K562 (cell line): ENCODE measurements at regions not wholly inside any gene's neighbourhood (a gene's known extent, or its start where the extent isn't known, plus 50 kb on each side); places are given as distances from the start of the nearest gene placed in this dataset.
A peak's percentile ranks its signal among the peaks of the same experiment; 100 is the strongest.

ENCODE experiments used
- ADNP ChIP-seq: fragments of 200-800 bp; sonication (Bioruptor generic); IDR thresholded peaks from 2 replicates; pipeline ENCODE4 v1.6.1; 2016; ENCODE audit warnings: missing genetic modification characterization, missing compliant biosample characterization
- ARNT ChIP-seq, 2 experiments: fragments of 450-650 bp; IDR thresholded peaks; 2 replicates each; pipeline ENCODE4 v1.6.1; 2016; ENCODE audit warnings: mild to moderate bottlenecking in 1 of 2
- ESRRA ChIP-seq: fragments of 450-650 bp; IDR thresholded peaks from 2 replicates; pipeline ENCODE4 v1.6.1; 2014; ENCODE audit warnings: low read depth, mild to moderate bottlenecking, moderate library complexity, borderline replicate concordance
- GTF2B ChIP-seq: IDR thresholded peaks from 2 replicates; pipeline ENCODE4 v1.6.1; 2011; ENCODE audit not compliant: insufficient read length; ENCODE audit errors: extremely low read depth
- GTF3C2 ChIP-seq: IDR thresholded peaks from 3 replicates; pipeline ENCODE4 v1.6.1; 2011; ENCODE audit warnings: borderline replicate concordance, mild to moderate bottlenecking, moderate library complexity; ENCODE audit not compliant: insufficient read length; ENCODE audit errors: extremely low read depth
- NFRKB ChIP-seq: fragments of 450-650 bp; IDR thresholded peaks from 2 replicates; pipeline ENCODE4 v1.6.1; 2016; ENCODE audit warnings: low read depth
- PKNOX1 ChIP-seq: fragments of 450-650 bp; IDR thresholded peaks from 2 replicates; pipeline ENCODE4 v1.6.1; 2016
- STAT5A ChIP-seq: IDR thresholded peaks from 2 replicates; pipeline ENCODE4 v1.6.1; 2012; ENCODE audit warnings: low read length, inconsistent platforms, borderline replicate concordance
- SUPT5H ChIP-seq: fragments of 450-650 bp; IDR thresholded peaks from 2 replicates; pipeline ENCODE4 v1.6.1; 2016
- USF1 ChIP-seq: sonication (generic); formaldehyde crosslinking; IDR thresholded peaks from 2 replicates; pipeline ENCODE4 v1.9.0; 2022; ENCODE audit warnings: mild to moderate bottlenecking, missing genetic modification reagents
- ZKSCAN1 ChIP-seq: fragments of 150-350 bp; IDR thresholded peaks from 2 replicates; pipeline ENCODE4 v1.6.1; 2016; ENCODE audit warnings: low read depth, low read length

GRCh38 chrX:65926095-65927019 lies 113.5 kb downstream of the VSIG4 start (continued):
- TF ChIP-seq SUPT5H (peak; percentile 93), GTF3C2 (no peak), STAT5A (no peak), GTF2B (peak; percentile 19), USF1 (CRISPR knock-in tag) (peak; percentile 68), ADNP (tag) (no peak), ESRRA (peak; percentile 100), PKNOX1 (peak; percentile 56; the same call in 1 of the 2 replicates), NFRKB (0 out of 2 replicates have a peak, but pooled peaks have one; percentile 12), ARNT (IDR thresholded peaks at IDR 0.05) (0 out of 4 replicates have a peak, but pooled peaks of 1 of the 2 experiments have one; percentile 34), ZKSCAN1 (no peak)
